WTC11 (cell line): ENCODE measurements at regions not wholly inside any gene's neighbourhood (a gene's known extent, or its start where the extent isn't known, plus 50 kb on each side); places are given as distances from the start of the nearest gene placed in this dataset.

ENCODE experiments used
- ATAC-seq: fragments of 200-7000 bp; cut with Tn5 transposase; 2 replicates; pipeline ENCODE4 v1.10.0; 2021; ENCODE audit warnings: mild to moderate bottlenecking, moderate library complexity
- CTCF ChIA-PET: fragments of 300-600 bp; sonication (Branson Sonifier 250); formaldehyde crosslinking; loops from one replicate; lab custom pipeline; 2021; ENCODE audit warnings: antibody characterized with exemption; lab: Charles Lee
- POLR2A ChIA-PET: fragments of 350-600 bp; sonication (Branson Sonifier 250); formaldehyde crosslinking; loops from one replicate; lab custom pipeline; 2021; ENCODE audit warnings: antibody characterized with exemption; lab: Charles Lee
- DNase-seq: peaks from one replicate; pipeline ENCODE4 v3.0.0; 2021; ENCODE audit warnings: low spot score
- H3K27ac Mint-ChIP-seq: 2 replicates; pipeline ENCODE4 v1.8.0; 2021; ENCODE audit warnings: mixed read lengths
- H3K27me3 Mint-ChIP-seq: 2 replicates; pipeline ENCODE4 v1.8.0; 2021; ENCODE audit warnings: low read depth, mild to moderate bottlenecking, moderate library complexity, mixed read lengths
- H3K36me3 Mint-ChIP-seq: 2 replicates; pipeline ENCODE4 v1.8.0; 2021; ENCODE audit warnings: mixed read lengths
- H3K4me1 Mint-ChIP-seq: 2 replicates; pipeline ENCODE4 v1.8.0; 2022; ENCODE audit warnings: mixed read lengths
- H3K4me3 Mint-ChIP-seq: 2 replicates; pipeline ENCODE4 v1.8.0; 2021; ENCODE audit warnings: mild to moderate bottlenecking, moderate library complexity, mixed read lengths
- H3K9me3 Mint-ChIP-seq: 2 replicates; pipeline ENCODE4 v1.8.0; 2021; ENCODE audit warnings: mixed read lengths
- ELF4 ChIP-seq: sonication (generic); formaldehyde crosslinking; IDR thresholded peaks from 2 replicates; pipeline ENCODE4 v1.8.1; 2022; ENCODE audit warnings: low read depth, mild to moderate bottlenecking, moderate library complexity, missing genetic modification reagents
- FOXJ3 ChIP-seq: sonication (generic); formaldehyde crosslinking; IDR thresholded peaks from 2 replicates; pipeline ENCODE4 v1.9.0; 2021; ENCODE audit warnings: missing genetic modification reagents, mild to moderate bottlenecking, borderline replicate concordance
- FOXK1 ChIP-seq: sonication (generic); formaldehyde crosslinking; IDR thresholded peaks from 2 replicates; pipeline ENCODE4 v1.8.0; 2022; ENCODE audit warnings: mild to moderate bottlenecking, moderate library complexity, missing genetic modification reagents
- GABPB1 ChIP-seq: sonication (generic); formaldehyde crosslinking; IDR thresholded peaks from 2 replicates; pipeline ENCODE4 v1.8.1; 2023; ENCODE audit warnings: mild to moderate bottlenecking, missing genetic modification reagents
- GTF2I ChIP-seq: fragments of 250-450 bp; sonication (Bioruptor Pico); conservative IDR thresholded peaks from 2 replicates; pipeline ENCODE4 v1.4.0; 2021; ENCODE audit warnings: mild to moderate bottlenecking
- IRF2 ChIP-seq: sonication (generic); formaldehyde crosslinking; IDR thresholded peaks from 2 replicates; pipeline ENCODE4 v1.8.0; 2022; ENCODE audit warnings: low read depth, missing genetic modification reagents, borderline replicate concordance
- NR1H2 ChIP-seq: sonication (generic); formaldehyde crosslinking; IDR thresholded peaks from 2 replicates; pipeline ENCODE4 v1.9.0; 2021; ENCODE audit warnings: mild to moderate bottlenecking, moderate library complexity, missing genetic modification reagents
- NR2C2 ChIP-seq: sonication (generic); formaldehyde crosslinking; IDR thresholded peaks from 2 replicates; pipeline ENCODE4 v1.8.0; 2022; ENCODE audit warnings: mild to moderate bottlenecking, missing genetic modification reagents
- RORB ChIP-seq: fragments of 250-450 bp; sonication (Bioruptor Pico); IDR thresholded peaks from 2 replicates; pipeline ENCODE4 v1.9.0; 2021; ENCODE audit warnings: mild to moderate bottlenecking
- SMAD4 ChIP-seq: sonication (generic); formaldehyde crosslinking; IDR thresholded peaks from 2 replicates; pipeline ENCODE4 v1.8.0; 2022; ENCODE audit warnings: mild to moderate bottlenecking, missing genetic modification reagents
- TEAD4 ChIP-seq: sonication (generic); formaldehyde crosslinking; IDR thresholded peaks from 2 replicates; pipeline ENCODE4 v1.8.0; 2022; ENCODE audit warnings: mild to moderate bottlenecking, missing genetic modification reagents
- TP53 ChIP-seq: sonication (generic); formaldehyde crosslinking; IDR thresholded peaks from 2 replicates; pipeline ENCODE4 v1.8.1; 2023; ENCODE audit warnings: mild to moderate bottlenecking, missing genetic modification reagents
- ZBTB21 ChIP-seq: sonication (generic); formaldehyde crosslinking; IDR thresholded peaks from 2 replicates; pipeline ENCODE4 v1.8.1; 2023; ENCODE audit warnings: mild to moderate bottlenecking, missing genetic modification reagents, borderline replicate concordance
- ZNF416 ChIP-seq: fragments of 250-450 bp; sonication (Bioruptor Pico); IDR thresholded peaks from 2 replicates; pipeline ENCODE4 v1.9.0; 2021; ENCODE audit warnings: mild to moderate bottlenecking, inconsistent platforms
- TF ChIP-seq, protein P1 (sequence below): fragments of 250-450 bp; sonication (Bioruptor Pico); conservative IDR thresholded peaks from 2 replicates; pipeline ENCODE4 v1.9.0; 2021; ENCODE audit warnings: mild to moderate bottlenecking
- TF ChIP-seq, protein P2 (sequence below): sonication (generic); formaldehyde crosslinking; IDR thresholded peaks from 2 replicates; pipeline ENCODE4 v1.8.0; 2023; ENCODE audit warnings: mild to moderate bottlenecking, missing genetic modification reagents
- TF ChIP-seq, protein P3 (sequence below): fragments of 200-600 bp; IDR thresholded peaks from 2 replicates; pipeline ENCODE4 v1.8.0; 2022; ENCODE audit warnings: antibody characterized with exemption
- TF ChIP-seq, protein P4 (sequence below): sonication (generic); formaldehyde crosslinking; IDR thresholded peaks from 2 replicates; pipeline ENCODE4 v1.8.1; 2023; ENCODE audit warnings: mild to moderate bottlenecking, moderate library complexity, missing genetic modification reagents

DNA sequence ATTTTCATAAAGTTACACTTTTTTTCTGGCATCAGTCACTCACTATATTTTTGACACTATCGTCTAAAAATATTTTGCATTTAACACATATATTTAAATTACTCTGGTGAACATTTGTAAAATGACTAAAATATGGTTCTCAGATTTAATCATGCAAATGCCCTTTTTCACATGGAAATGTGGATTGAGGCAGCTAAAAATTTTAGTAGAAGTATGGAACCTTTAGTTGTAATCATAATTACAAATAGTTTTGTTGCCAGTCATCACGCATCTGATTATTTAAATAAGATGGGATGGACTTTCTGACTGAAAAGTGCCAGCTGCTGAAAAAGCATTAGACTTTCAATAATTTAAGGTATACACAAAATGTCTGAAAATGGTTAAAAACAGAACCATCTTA, 119.3 kb downstream of the PDHA2 start:
- no peak for DNase-seq
- ATAC-seq, result no peak
- H3K36me3 Mint-ChIP-seq, result no peaks in the 10 kb centered on the region
- no peak overlapping the region for H3K27ac Mint-ChIP-seq
- no peaks in the 10 kb centered on the region for H3K27me3 Mint-ChIP-seq
- no peaks in the 10 kb centered on the region for H3K4me1 Mint-ChIP-seq
- TF ChIP-seq ELF4 (CRISPR knock-in tag) (no peak), SMAD4 (CRISPR knock-in tag) (no peak), NR2C2 (CRISPR knock-in tag) (no peak)
- TF ChIP-seq, protein P1, sequence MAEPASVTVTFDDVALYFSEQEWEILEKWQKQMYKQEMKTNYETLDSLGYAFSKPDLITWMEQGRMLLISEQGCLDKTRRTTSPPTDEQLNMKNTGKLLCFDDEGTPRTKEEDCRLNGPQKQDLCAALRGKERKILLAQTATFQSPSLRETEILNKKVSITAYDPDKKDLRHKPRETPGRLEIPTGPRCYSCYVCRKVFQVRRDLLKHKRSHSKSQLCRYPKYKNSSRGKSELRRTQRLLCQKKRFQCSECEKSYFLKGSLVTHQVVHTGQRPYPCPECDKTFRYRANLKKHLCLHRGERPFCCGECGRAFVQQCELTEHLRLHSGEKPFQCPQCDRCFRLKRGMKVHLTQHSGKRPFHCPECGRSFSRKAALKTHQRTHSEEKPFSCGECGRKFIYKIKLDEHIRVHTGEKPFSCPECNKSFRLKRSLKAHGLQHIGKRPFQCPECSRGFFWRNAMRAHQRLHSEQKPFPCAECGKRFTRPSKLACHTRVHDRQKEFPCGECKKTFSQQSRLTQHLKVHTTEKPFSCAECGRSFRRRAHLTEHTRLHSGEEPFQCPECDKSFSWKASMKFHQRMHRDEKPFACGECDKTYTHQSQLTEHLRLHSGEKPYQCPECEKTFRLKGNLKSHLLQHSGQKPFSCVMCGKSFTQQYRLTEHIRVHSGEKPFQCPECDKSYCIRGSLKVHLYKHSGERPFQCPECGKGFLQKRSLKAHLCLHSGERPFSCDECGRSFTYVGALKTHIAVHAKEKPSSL (CRISPR knock-in tag), result no peak
- H3K4me3 Mint-ChIP-seq, result no peak overlapping the region
- POLR2A ChIA-PET, result no interaction called here
- H3K9me3 Mint-ChIP-seq, result peaks cover 3% of the 10 kb centered on the region
- CTCF ChIA-PET, result no interaction called here

DNA sequence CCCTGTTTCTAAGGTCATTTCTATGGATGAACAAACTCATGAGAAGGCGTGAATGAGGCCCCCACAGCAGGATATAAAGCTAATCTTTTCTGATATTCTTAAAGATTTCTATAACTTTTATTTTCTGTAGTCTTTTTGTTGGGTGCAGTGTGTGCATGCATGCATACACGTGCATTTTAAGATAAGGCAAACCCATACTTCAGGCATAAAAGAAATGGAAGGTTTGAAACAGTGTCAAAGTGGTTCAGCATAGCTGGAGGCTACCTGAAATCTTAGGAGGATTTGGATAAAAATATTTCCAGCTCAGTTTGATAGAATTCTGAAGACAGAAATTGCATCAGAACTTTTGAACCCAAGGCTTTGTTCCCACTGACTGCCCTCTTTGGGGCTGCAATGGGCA, 119.7 kb downstream of the PDHA2 start:
- H3K36me3 Mint-ChIP-seq, result no peaks in the 10 kb centered on the region
- ChIA-PET CTCF (no interaction called here), POLR2A (no interaction called here)
- H3K9me3 Mint-ChIP-seq, result no peaks in the 10 kb centered on the region; the same call in 1 of the 2 replicates
- no peak overlapping the region for H3K27ac Mint-ChIP-seq
- no peaks in the 10 kb centered on the region for H3K4me1 Mint-ChIP-seq
- H3K27me3 Mint-ChIP-seq, result no peaks in the 10 kb centered on the region
- no peak for TF ChIP-seq GABPB1 (CRISPR knock-in tag)
- TF ChIP-seq, protein P2, sequence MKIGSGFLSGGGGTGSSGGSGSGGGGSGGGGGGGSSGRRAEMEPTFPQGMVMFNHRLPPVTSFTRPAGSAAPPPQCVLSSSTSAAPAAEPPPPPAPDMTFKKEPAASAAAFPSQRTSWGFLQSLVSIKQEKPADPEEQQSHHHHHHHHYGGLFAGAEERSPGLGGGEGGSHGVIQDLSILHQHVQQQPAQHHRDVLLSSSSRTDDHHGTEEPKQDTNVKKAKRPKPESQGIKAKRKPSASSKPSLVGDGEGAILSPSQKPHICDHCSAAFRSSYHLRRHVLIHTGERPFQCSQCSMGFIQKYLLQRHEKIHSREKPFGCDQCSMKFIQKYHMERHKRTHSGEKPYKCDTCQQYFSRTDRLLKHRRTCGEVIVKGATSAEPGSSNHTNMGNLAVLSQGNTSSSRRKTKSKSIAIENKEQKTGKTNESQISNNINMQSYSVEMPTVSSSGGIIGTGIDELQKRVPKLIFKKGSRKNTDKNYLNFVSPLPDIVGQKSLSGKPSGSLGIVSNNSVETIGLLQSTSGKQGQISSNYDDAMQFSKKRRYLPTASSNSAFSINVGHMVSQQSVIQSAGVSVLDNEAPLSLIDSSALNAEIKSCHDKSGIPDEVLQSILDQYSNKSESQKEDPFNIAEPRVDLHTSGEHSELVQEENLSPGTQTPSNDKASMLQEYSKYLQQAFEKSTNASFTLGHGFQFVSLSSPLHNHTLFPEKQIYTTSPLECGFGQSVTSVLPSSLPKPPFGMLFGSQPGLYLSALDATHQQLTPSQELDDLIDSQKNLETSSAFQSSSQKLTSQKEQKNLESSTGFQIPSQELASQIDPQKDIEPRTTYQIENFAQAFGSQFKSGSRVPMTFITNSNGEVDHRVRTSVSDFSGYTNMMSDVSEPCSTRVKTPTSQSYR (CRISPR knock-in tag), result no peak
- TF ChIP-seq FOXJ3 (CRISPR knock-in tag), result no peak
- TF ChIP-seq, protein P3, sequence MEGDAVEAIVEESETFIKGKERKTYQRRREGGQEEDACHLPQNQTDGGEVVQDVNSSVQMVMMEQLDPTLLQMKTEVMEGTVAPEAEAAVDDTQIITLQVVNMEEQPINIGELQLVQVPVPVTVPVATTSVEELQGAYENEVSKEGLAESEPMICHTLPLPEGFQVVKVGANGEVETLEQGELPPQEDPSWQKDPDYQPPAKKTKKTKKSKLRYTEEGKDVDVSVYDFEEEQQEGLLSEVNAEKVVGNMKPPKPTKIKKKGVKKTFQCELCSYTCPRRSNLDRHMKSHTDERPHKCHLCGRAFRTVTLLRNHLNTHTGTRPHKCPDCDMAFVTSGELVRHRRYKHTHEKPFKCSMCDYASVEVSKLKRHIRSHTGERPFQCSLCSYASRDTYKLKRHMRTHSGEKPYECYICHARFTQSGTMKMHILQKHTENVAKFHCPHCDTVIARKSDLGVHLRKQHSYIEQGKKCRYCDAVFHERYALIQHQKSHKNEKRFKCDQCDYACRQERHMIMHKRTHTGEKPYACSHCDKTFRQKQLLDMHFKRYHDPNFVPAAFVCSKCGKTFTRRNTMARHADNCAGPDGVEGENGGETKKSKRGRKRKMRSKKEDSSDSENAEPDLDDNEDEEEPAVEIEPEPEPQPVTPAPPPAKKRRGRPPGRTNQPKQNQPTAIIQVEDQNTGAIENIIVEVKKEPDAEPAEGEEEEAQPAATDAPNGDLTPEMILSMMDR, result no peak
- TF ChIP-seq RORB, result no peak
- TF ChIP-seq, protein P4, sequence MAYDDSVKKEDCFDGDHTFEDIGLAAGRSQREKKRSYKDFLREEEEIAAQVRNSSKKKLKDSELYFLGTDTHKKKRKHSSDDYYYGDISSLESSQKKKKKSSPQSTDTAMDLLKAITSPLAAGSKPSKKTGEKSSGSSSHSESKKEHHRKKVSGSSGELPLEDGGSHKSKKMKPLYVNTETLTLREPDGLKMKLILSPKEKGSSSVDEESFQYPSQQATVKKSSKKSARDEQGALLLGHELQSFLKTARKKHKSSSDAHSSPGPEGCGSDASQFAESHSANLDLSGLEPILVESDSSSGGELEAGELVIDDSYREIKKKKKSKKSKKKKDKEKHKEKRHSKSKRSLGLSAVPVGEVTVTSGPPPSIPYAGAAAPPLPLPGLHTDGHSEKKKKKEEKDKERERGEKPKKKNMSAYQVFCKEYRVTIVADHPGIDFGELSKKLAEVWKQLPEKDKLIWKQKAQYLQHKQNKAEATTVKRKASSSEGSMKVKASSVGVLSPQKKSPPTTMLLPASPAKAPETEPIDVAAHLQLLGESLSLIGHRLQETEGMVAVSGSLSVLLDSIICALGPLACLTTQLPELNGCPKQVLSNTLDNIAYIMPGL (CRISPR knock-in tag), result no peak
- no peak for TF ChIP-seq TEAD4 (CRISPR knock-in tag)
- no peak overlapping the region for H3K4me3 Mint-ChIP-seq
- DNase-seq (no peak), ATAC-seq (no peak)

DNA sequence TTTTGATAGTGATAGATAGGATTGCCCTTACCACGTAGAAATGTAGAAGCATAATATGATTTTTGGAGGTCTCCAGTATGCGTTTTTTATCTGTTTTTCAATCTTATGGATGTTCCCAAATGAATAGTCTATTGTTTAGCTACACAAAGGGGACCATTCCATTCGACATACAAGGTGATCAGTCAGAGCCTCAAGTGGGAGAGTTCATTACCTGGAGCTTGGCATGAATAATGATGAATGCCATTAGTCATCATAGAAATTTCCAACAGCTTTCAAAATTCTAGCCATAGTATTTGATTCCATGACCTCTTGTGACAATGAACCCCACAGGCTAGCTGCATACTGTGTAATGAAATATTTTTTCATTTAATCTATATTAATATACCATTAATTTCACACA, 123.6 kb downstream of the PDHA2 start:
- no peak for TF ChIP-seq GTF2I
- TF ChIP-seq ZNF416 (CRISPR knock-in tag), result no peak
- no peak for TF ChIP-seq IRF2 (CRISPR knock-in tag)
- no peak for TF ChIP-seq ZBTB21
- TF ChIP-seq FOXK1 (CRISPR knock-in tag), result no peak
- no peak for TF ChIP-seq TP53 (CRISPR knock-in tag)
- TF ChIP-seq SMAD4 (CRISPR knock-in tag), result no peak
- TF ChIP-seq NR1H2 (CRISPR knock-in tag), result no peak
- no peak for DNase-seq
- Mint-ChIP-seq H3K4me1 (no peaks in the 10 kb centered on the region), H3K27ac (no peak overlapping the region), H3K9me3 (peaks cover 21% of the 10 kb centered on the region), H3K27me3 (no peaks in the 10 kb centered on the region), H3K36me3 (peaks cover 3% of the 10 kb centered on the region; the same call in 1 of the 2 replicates), H3K4me3 (no peak overlapping the region)
- no peak for ATAC-seq
- POLR2A ChIA-PET, result no interaction called here
- CTCF ChIA-PET, result no interaction called here
